ENCODE measurements at regions not wholly inside any gene's neighbourhood (a gene's known extent, or its start where the extent isn't known, plus 50 kb on each side); places are given as distances from the start of the nearest gene placed in this dataset.
A peak's percentile ranks its signal among the peaks of the same experiment; 100 is the strongest.

GRCh38 chr12:89949457-89950195 is 241.0 kb upstream of the ATP2B1 start:
- intact Hi-C loops (cut with micrococcal nuclease) = loop anchor here (1.0 to 10.0 kb wide), 12 partner anchors 11 to 785 kb away; partner anchors contain the start of gene DUSP6
- DNase-seq = no peak
- ChIA-PET POLR2A (interaction anchor here (0.6 to 6.0 kb wide), 13 partner anchors 9 to 271 kb away, joined by 3 to 62 read pairs (median 5); partner anchors contain the start of gene ATP2B1), CTCF (interaction anchor here (0.7 to 2.6 kb wide), 11 partner anchors 11 to 916 kb away, joined by 3 to 15 read pairs (median 4); partner anchors contain the start of gene ATP2B1)
- H3K4me3 Mint-ChIP-seq = peak overlapping the region; percentile 64
- TF ChIP-seq, protein P1, sequence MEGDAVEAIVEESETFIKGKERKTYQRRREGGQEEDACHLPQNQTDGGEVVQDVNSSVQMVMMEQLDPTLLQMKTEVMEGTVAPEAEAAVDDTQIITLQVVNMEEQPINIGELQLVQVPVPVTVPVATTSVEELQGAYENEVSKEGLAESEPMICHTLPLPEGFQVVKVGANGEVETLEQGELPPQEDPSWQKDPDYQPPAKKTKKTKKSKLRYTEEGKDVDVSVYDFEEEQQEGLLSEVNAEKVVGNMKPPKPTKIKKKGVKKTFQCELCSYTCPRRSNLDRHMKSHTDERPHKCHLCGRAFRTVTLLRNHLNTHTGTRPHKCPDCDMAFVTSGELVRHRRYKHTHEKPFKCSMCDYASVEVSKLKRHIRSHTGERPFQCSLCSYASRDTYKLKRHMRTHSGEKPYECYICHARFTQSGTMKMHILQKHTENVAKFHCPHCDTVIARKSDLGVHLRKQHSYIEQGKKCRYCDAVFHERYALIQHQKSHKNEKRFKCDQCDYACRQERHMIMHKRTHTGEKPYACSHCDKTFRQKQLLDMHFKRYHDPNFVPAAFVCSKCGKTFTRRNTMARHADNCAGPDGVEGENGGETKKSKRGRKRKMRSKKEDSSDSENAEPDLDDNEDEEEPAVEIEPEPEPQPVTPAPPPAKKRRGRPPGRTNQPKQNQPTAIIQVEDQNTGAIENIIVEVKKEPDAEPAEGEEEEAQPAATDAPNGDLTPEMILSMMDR (IDR thresholded peaks at IDR 0.05) = no peak
- peak; percentile 70 for ATAC-seq (ENCODE audit: low read depth)
- H3K27me3 Mint-ChIP-seq = no peaks in the 10 kb centered on the region
- no peaks in the 10 kb centered on the region for H3K9me3 Mint-ChIP-seq
- peak overlapping the region; percentile 90 for H3K27ac Mint-ChIP-seq
- peaks cover 3% of the 10 kb centered on the region for H3K36me3 Mint-ChIP-seq (ENCODE audit: low read depth)
- peaks cover 62% of the 10 kb centered on the region for H3K4me1 Mint-ChIP-seq

DNA sequence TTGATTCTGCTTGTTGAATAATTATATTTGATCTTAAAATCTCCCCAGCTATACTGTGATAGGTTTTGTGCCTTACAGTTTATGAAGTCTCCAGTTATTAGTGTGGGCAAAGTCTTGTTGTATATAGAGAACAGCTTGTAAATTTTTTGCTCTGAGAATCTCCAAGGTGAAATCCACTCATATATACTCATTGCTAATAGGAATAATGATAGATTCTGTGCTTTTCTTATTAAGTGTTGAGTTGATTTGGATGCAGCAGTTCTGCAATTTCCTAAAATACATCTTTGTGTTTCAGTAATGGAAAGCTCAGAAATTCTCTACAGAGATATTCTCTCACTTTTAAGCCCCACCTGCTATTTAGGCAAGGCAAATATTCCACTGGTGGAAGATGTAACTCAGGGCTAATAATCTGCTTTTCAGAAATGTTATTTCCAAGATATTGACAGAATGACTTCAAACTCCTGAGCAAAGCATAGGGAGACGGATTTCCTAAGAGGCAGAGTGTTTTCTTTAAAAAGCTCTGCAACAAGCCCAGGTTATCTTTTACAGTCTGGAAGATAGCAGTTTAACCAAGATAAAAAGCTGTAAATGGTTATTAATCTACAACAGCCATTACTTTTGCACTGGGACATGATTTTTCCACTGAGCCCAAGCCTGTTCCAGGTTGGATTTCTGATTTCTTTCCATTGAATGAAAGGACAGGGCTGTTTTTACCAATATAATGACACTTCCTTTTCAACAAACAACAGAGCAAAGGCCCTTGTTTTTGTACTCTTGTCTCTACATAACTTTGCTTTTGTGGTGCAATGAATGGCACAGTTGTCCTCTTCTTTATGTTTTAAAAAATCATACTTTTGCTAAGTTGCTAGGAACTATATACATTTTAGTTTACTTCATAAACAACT is 239.9 kb upstream of the ATP2B1 start:
- no peaks in the 10 kb centered on the region for H3K27me3 Mint-ChIP-seq
- H3K4me1 Mint-ChIP-seq = peaks cover 69% of the 10 kb centered on the region
- intact Hi-C loops (cut with micrococcal nuclease) = loop anchor here (1.0 kb wide), 2 partner anchors 12 to 66 kb away; no protein-coding TSS in a partner anchor
- TF ChIP-seq, protein P1 (IDR thresholded peaks at IDR 0.05) = no peak
- ChIA-PET POLR2A (interaction anchor here (0.9 to 6.0 kb wide), 7 partner anchors 11 to 239 kb away, joined by 3 to 62 read pairs (median 5); partner anchors contain the start of gene ATP2B1), CTCF (interaction anchor here (1.0 to 2.6 kb wide), 3 partner anchors 21 to 239 kb away, joined by 3 to 10 read pairs (median 4); no protein-coding TSS in a partner anchor)
- peaks cover 3% of the 10 kb centered on the region for H3K36me3 Mint-ChIP-seq (ENCODE audit: low read depth)
- no peak for DNase-seq
- H3K9me3 Mint-ChIP-seq = no peaks in the 10 kb centered on the region
- H3K4me3 Mint-ChIP-seq = peak overlapping the region; percentile 3
- ATAC-seq (ENCODE audit: low read depth) = no peak
- peak overlapping the region; percentile 90 for H3K27ac Mint-ChIP-seq

GRCh38 chr12:89947437-89948270 is 239.0 kb upstream of the ATP2B1 start:
- DNase-seq = no peak
- H3K4me1 Mint-ChIP-seq = peaks cover 76% of the 10 kb centered on the region
- H3K4me3 Mint-ChIP-seq = peak overlapping the region; percentile 5

GRCh38 chr12:89946518-89947135 is 238.0 kb upstream of the ATP2B1 start:
- TF ChIP-seq, protein P1 (IDR thresholded peaks at IDR 0.05) = no peak
- H3K27me3 Mint-ChIP-seq = no peaks in the 10 kb centered on the region
- no peaks in the 10 kb centered on the region for H3K9me3 Mint-ChIP-seq
- no peak overlapping the region for H3K4me3 Mint-ChIP-seq
- DNase-seq (no peak), ATAC-seq (ENCODE audit: low read depth) (no peak)
- no peaks in the 10 kb centered on the region for H3K36me3 Mint-ChIP-seq (ENCODE audit: low read depth)
- peaks cover 79% of the 10 kb centered on the region for H3K4me1 Mint-ChIP-seq
- intact Hi-C loops (cut with micrococcal nuclease) = no loop called here
- ChIA-PET POLR2A (interaction anchor here (0.7 to 6.0 kb wide), 4 partner anchors 13 to 237 kb away, joined by 3 to 62 read pairs (median 22); partner anchors contain the start of gene ATP2B1), CTCF (interaction anchor here (1.3 to 2.6 kb wide), 2 partner anchors 19 to 237 kb away, joined by 5 to 10 read pairs; partner anchors contain the start of gene ATP2B1)
- H3K27ac Mint-ChIP-seq = peak overlapping the region; percentile 90

More at GRCh38 chr12:89947437-89948270, 239.0 kb upstream of the ATP2B1 start:
- Mint-ChIP-seq H3K9me3 (no peaks in the 10 kb centered on the region), H3K27me3 (no peaks in the 10 kb centered on the region), H3K36me3 (ENCODE audit: low read depth) (peaks cover 3% of the 10 kb centered on the region), H3K27ac (peak overlapping the region; percentile 90)
- TF ChIP-seq, protein P1 (IDR thresholded peaks at IDR 0.05) = no peak
- peak; percentile 8 for ATAC-seq (ENCODE audit: low read depth)
- intact Hi-C loops (cut with micrococcal nuclease) = loop anchor here (1.0 kb wide), 1 partner anchor 11 kb away; no protein-coding TSS in a partner anchor
- POLR2A ChIA-PET = interaction anchor here (0.9 to 6.0 kb wide), 6 partner anchors 10 to 238 kb away, joined by 3 to 62 read pairs (median 6); partner anchors contain the start of gene ATP2B1
- CTCF ChIA-PET = interaction anchor here (1.0 to 2.6 kb wide), 4 partner anchors 20 to 238 kb away, joined by 3 to 10 read pairs (median 4); partner anchors contain the start of gene ATP2B1

All from activated B cell treated with CpG ODN at 0.5 μM for 24 hours (primary cell).